Stimulated activated CD4-positive, alpha-beta T cell treated with anti-CD3 and anti-CD28 coated beads, Interleukin-15, amount 100 ng/mL, for 48 hours (primary cell): ENCODE measurements at regions not wholly inside any gene's neighbourhood (a gene's known extent, or its start where the extent isn't known, plus 50 kb on each side); places are given as distances from the start of the nearest gene placed in this dataset.
"Not testable (repeated sequence)": the region's sequence is repeated elsewhere in the genome, so short reads cannot be mapped to it uniquely, and the experiment has no call there.

Experiments used
- DNase-seq, 2 donors: peaks; one replicate each; pipeline ENCODE4 v3.0.0-alpha.2; 2020; ENCODE audit warnings: low read depth in 2 of 2

GRCh38 chr2:187783446-187783845 lies 229.2 kb upstream of the TFPI start:
- DNase-seq = no peak

DNA sequence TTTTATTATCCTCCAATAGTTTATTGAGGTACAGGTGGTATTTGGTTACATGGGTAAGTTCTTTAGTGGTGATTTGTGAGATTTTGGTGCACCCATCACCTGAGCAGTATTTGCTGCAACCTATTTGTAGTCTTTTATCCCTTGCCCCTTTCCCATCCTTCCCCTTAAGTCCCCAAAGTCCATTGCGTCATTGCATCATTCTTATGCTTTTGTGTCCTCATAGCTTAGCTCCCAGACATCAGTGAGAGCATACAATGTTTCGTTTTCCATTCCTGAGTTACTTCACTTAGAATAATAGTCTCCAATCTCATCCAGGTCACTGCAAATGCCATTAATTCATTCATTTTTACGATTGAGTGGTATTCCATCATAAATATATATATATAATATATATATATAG lies 229.9 kb upstream of the TFPI start:
- DNase-seq = not testable (repeated sequence)

DNA sequence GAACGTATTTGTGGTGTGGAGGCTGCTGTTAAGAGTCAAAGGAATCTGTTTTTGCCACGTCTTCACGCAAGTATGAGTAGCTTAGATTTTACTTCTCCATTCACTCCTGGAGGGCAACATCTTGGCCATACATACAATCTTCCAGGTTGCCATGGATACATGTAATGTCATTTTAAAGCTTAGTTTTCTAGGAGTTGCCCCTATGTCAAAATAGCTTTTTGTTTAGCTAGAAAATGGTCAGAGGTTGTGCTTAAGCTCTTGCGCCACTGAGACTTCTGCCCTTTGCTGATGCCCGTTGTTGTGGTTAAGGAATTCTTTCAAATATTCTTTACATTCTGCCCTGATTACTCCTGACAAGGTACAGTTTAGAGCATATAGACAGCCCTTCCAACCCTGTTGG lies 245.4 kb upstream of the TFPI start:
- DNase-seq = no peak

DNA sequence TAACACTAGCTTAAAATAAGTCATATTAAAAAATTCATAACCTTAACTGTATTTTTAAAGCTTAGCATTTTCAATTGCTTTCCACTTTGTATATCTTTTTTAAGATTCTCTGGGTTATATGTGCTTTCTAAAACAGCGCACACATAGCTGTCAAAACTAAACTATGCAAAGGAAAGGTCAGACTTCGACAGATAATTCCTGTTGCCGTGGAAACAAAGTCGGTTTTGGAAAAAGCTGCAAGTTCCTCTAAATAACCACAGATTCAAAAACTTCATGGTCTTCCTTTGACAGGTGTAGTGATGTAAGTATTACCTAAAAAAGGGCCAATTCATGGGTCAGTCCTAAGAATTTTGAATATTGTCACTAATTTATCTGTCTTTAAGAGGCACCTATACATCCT lies 249.6 kb upstream of the TFPI start:
- no peak for DNase-seq

DNA sequence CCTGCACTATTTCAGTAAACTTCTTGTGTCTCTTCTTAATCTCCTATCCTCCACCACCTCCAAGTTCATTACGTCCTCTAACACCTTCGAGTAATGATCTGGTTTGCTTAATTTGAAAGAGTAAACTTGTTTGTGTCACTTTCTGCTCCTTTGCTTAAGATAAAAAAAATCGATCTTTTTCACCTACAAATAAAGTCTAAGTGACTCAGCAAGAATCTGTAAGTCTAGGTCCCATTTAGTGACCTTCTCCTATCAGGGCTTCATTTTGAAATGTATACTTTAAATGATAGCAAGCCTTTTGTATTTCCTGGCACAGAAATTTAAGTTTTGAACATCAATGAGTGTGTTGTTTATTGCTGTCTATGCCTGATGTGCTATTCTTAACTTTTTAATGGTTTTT lies 260.9 kb upstream of the TFPI start:
- DNase-seq = no peak

DNA sequence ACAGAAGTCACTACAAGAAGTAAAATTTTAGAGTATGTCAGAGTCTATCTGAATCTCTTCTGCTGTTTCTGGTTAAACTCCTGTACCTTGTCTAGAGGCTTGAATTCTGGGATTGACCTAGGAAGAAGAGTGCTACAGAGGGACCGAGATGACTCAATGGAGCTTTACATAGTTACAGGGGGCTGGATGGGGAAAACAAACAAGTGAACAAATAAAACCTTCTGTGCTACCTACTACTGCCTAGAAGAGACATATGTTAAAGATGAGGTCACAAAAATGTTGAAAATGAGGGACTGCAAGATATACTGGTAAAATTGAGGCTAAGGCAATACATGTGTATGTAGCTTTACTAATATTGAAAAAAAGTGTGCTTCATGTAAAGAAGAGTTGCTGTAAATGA lies 265.4 kb upstream of the TFPI start:
- no peak for DNase-seq

DNA sequence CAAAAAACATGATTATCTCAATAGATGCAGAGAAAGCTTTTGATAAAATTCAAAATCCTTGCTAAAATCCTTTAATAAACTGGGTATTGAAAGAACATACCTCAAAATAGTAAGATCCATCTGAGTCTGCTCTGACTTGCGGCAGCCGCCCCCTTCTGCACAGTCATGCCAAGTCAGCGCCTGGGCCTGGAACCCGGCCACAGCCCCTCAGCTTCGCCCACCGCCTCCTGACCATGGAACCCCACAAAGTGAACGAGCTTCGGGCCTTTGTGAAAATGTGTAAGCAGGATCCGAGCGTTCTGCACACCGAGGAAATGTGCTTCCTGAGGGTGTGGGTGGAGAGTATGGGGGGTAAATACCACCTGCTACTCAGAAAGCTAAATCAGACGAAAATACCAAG lies 270.9 kb upstream of the TFPI start:
- no peak for DNase-seq

DNA sequence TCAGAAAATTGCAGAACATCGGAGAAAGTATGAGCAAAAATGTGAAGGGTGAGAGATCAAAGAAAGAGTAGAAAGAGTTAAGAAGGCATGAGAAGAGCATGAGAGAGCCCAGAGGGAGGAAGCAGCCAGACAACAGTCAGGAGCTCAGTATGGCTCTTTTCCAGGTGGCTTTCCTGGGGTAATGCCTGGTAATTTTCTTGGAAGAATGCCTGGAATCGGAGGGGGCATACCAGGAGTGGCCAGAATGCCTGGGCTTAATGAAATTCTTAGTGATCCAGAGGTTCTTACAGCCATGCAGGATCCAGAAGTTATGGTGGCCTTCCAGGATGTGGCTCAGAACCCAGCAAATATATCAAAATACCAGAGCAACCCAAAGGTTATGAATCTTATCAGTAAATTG lies 271.8 kb upstream of the TFPI start:
- DNase-seq = no peak

- no peak for DNase-seq
Measured at GRCh38 chr2:187834787-187835186, 280.6 kb upstream of the TFPI start.

DNA sequence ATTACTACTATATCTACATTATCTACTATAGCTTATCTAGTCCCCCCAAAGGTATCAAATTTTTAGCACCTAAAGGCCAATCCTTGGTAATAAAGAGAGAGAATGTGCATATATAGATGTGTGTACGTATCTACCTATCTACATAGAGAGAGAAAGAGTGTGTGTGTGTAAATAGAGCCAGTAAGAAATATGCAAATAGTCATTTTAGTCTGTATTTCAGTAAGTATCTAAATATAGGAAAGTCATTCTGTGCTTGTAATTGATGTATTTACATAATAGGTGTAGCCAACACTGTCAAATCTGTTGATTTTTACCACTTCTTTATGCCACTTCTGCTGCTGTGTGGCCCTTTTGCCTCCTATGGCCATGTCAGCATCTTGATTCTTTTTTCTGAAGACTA lies 284.5 kb upstream of the TFPI start:
- no peak for DNase-seq

GRCh38 chr2:187842315-187842714 lies 288.1 kb upstream of the TFPI start:
- DNase-seq = no peak

DNA sequence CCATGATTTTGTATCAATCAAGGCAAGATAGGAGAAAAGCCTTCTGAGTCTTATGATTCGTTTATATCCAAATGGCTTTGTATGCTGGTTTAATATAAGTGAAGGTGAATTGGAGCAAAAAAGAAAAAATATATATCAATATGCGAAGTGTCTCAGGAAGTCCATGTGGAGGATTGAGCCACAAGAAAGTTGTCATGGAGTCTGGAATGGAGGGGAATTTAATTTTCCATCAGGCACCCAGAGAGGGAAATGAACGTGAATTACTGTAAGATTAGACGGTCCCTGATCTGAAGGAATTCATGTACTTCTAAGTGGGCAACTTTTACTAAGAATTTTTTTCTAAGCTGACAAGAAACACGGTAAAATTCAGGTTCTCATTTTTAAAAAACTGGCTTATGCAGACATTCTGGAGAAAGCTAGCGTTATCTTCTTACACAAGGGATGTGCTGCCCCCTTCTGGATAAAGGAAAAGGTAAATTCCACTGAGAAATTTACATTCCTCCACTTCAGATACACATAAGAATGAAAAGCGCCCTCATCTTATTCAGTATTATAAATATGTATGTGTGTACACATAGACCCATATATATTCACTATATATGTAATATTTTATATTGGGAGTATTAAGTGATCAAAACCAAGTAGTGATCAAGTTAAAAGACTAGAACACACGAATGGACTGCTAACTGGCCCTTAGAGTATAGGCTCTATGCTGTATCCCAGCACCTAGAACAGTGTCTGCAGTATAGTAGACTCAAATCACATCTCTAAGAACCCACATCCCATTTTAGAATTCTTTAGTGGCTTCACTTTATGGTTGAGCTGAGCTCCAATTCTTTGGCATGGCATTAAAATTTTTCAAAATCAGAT lies 289.0 kb upstream of the TFPI start:
- peak in 1 of 2 donors; percentile 2 for DNase-seq

- no peak for DNase-seq
Measured at GRCh38 chr2:187847245-187848208, 293.3 kb upstream of the TFPI start.

DNA sequence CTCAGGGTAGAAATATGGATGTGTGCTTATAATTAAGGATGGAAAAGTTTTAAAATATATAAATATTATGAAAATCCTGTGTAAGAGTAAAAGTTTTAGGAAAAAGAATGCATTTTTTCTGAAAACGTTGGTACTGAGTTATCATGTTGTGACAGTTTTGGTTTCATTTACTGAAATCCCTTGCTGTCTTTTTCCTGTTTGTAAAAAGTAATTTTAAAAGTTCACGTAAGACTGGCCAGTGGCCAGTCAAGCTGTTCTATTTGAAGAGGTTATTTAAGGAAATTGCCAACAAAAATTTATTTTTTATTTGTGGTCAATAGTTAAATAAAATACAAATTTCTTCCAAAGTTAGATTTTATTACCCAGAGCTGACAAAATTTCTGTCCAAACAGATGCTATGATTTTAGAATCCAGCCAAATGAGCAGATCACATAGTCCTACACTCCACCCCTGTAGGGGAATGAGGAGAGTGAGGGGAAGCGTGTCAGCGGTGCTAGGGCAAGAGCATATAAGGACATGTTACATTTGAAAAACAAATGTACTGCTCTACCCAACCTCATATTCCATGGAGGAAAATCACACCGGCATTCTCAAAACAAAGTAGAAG lies 297.8 kb upstream of the TFPI start:
- DNase-seq = no peak

- DNase-seq = no peak
Measured at GRCh38 chr2:187853381-187853791, 299.2 kb upstream of the TFPI start.

GRCh38 chr2:187854801-187855200 lies 300.6 kb upstream of the TFPI start:
- DNase-seq = no peak

DNA sequence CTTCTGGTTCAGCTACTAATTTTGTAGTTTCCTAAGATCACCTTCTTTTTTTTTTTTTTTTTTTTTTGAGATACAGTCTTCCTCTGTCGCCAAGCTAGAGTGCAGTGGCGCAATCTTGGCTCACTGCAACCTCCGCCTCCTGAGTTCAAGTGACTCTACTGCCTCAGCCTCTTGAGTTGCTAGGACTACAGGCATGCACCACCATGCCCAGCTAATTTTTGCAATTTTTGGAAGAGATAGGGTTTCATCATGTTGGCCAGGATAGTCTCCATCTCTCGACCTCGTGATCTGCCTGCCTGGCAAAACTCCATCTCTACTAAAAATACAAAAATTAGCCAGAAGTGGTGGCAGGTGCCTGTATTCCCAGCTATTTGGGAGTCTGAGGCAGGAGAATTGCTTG lies 301.5 kb upstream of the TFPI start:
- DNase-seq = no peak

GRCh38 chr2:187857826-187858225 lies 303.6 kb upstream of the TFPI start:
- DNase-seq = no peak

DNA sequence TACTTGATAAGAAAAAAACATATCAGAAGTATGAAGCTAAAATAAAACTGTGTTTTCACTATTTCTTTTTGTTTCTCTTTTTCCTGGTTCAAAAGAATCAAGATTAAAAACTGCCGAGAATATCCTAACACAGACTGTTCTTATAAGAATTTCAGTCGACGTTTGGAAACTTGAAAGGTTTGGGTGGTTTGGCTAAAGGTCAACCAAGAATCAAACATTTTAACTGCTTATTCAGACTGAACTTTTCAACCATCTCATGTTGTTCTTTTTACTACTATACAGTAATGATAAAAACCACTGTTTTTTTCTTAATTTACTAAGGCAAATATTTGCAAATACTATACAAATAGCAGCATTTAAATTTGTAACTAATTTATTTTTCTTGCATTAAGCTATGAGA lies 308.5 kb upstream of the TFPI start:
- no peak for DNase-seq

DNA sequence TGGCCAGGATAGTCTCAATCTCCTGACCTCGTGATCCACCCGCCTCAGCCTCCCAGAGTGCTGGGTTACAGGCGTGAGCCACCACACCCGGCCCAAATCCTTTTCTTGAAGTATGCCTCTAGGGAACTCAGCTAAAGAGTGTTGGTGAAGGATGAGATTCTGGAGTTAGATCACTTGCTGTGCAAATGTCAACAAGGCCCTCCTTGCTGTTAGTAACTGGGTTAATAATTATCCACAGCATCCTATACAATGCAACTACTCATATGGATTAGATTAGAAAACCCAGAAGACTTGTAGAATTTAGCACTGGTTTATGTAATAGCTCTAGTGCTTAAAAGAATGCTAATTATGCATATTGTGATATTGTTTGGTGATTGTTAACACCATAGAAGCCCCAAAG lies 310.8 kb upstream of the TFPI start:
- no peak for DNase-seq

GRCh38 chr2:187867165-187867564 lies 312.9 kb upstream of the TFPI start:
- no peak for DNase-seq

DNA sequence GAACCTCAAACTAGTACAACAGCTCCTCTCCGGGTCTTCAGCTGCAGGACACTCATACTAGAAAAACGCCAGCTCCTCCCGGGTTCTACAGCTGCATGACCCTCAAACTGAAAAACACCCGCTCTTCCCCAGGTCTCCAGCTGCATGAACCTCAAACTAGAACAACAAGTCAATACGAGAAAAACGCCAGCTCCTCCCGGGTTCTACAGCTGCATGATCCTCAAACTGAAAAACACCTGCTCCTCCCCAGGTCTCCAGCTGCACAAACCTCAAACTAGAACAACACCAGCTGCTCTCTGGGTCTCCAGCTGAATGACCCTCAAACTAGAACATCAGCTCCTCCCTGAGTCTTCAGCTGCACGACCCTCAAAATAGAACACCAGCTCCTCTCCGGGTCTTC lies 315.0 kb upstream of the TFPI start:
- DNase-seq = no peak
